Keratinocyte (primary cell): ENCODE measurements at regions not wholly inside any gene's neighbourhood (a gene's known extent, or its start where the extent isn't known, plus 50 kb on each side); places are given as distances from the start of the nearest gene placed in this dataset.

ENCODE experiments used
- DNase-seq: peaks from one replicate; pipeline ENCODE4 v3.0.0-alpha.2; 2011; ENCODE audit warnings: low read depth, missing footprints, low spot score
- FAIRE-seq: peaks from 2 replicates; lab custom pipeline; 2011; peaks lifted over from hg19 to GRCh38; lab: Jason Lieb, UNC
- H2AFZ ChIP-seq: 2 replicates; pipeline ENCODE4 v1.6.0; 2012; ENCODE audit warnings: low read length, control low read depth, inconsistent platforms; ENCODE audit not compliant: control insufficient read depth
- H3K27ac ChIP-seq: 2 replicates; pipeline ENCODE4 v1.5.1; 2011; ENCODE audit warnings: low read length; ENCODE audit not compliant: control insufficient read depth, insufficient read depth
- H3K27me3 ChIP-seq: 3 replicates; pipeline ENCODE4 v1.6.0; 2011; ENCODE audit warnings: low read length; ENCODE audit not compliant: control insufficient read depth, insufficient read depth; ENCODE audit errors: extremely low read depth
- H3K36me3 ChIP-seq, 2 experiments: 2 replicates in 1 of 2; 3 replicates in 1 of 2; pipeline ENCODE4 v1.5.1; 2011; ENCODE audit warnings: low read length in 2 of 2, mild to moderate bottlenecking in 1 of 2; ENCODE audit not compliant: control insufficient read depth in 2 of 2, insufficient read depth in 2 of 2; ENCODE audit errors: extremely low read depth in 1 of 2
- H3K4me1 ChIP-seq: 3 replicates; pipeline ENCODE4 v1.5.1; 2011; ENCODE audit warnings: low read length; ENCODE audit not compliant: control insufficient read depth, insufficient read depth; ENCODE audit errors: extremely low read depth
- H3K4me2 ChIP-seq: 3 replicates; pipeline ENCODE4 v1.6.0; 2011; ENCODE audit warnings: low read depth, low read length; ENCODE audit not compliant: control insufficient read depth, insufficient read depth; ENCODE audit errors: extremely low read depth
- H3K4me3 ChIP-seq, 3 experiments: fragments of 200-600 bp in 1 of 3; sonication (generic) in 1 of 3; 2 replicates in 2 of 3; 3 replicates in 1 of 3; pipeline ENCODE4 v1.5.1; 2011 to 2016; ENCODE audit warnings: low read length in 3 of 3, mild to moderate bottlenecking in 3 of 3, control low read depth in 2 of 3, inconsistent platforms in 1 of 3, low read depth in 1 of 3, mixed read lengths in 1 of 3, mixed run types in 1 of 3, moderate library complexity in 1 of 3; ENCODE audit not compliant: control insufficient read depth in 2 of 3, insufficient read depth in 2 of 3; ENCODE audit errors: extremely low read depth in 1 of 3
- H3K79me2 ChIP-seq: 2 replicates; pipeline ENCODE4 v1.6.0; 2012; ENCODE audit warnings: low read length; ENCODE audit not compliant: control insufficient read depth, insufficient read depth
- H3K9ac ChIP-seq: 3 replicates; pipeline ENCODE4 v1.6.0; 2011; ENCODE audit warnings: low read length; ENCODE audit not compliant: control insufficient read depth, insufficient read depth; ENCODE audit errors: extremely low read depth
- H3K9me1 ChIP-seq: 3 replicates; pipeline ENCODE4 v1.6.0; 2011; ENCODE audit warnings: low read length; ENCODE audit not compliant: control insufficient read depth, insufficient read depth; ENCODE audit errors: extremely low read depth
- H3K9me3 ChIP-seq: 2 replicates; pipeline ENCODE4 v1.5.1; 2012; ENCODE audit warnings: low read depth, low read length; ENCODE audit not compliant: control insufficient read depth
- H4K20me1 ChIP-seq: 3 replicates; pipeline ENCODE4 v1.6.0; 2011; ENCODE audit warnings: low read length; ENCODE audit not compliant: control insufficient read depth, insufficient read depth; ENCODE audit errors: extremely low read depth
- EZH2 ChIP-seq: IDR thresholded peaks from one replicate; pipeline ENCODE4 v1.6.1; 2012; ENCODE audit warnings: inconsistent platforms, mild to moderate bottlenecking, low read length, moderate library complexity
- dilution Hi-C: fragments of 300-500 bp; cut with MboI; formaldehyde crosslinking; loops from one replicate; pipeline ENCODE4 v1.7.0; 2020; ENCODE audit warnings: low sequenced_read_pairs; ENCODE audit not compliant: extremely low pct_ligation_motif_present
- TF ChIP-seq, protein P1 (sequence below), 3 experiments: IDR thresholded peaks in 1 of 3; conservative IDR thresholded peaks in 1 of 3; optimal IDR thresholded peaks in 1 of 3; 2 replicates in 2 of 3; 3 replicates in 1 of 3; pipeline versions ENCODE3 to v1.5.1; 2011; ENCODE audit warnings: low read length in 3 of 3, mild to moderate bottlenecking in 3 of 3, moderate library complexity in 2 of 3, control low read depth in 1 of 3, inconsistent platforms in 1 of 3; ENCODE audit not compliant: insufficient read depth in 2 of 3; ENCODE audit errors: extremely low read depth in 1 of 3

DNA sequence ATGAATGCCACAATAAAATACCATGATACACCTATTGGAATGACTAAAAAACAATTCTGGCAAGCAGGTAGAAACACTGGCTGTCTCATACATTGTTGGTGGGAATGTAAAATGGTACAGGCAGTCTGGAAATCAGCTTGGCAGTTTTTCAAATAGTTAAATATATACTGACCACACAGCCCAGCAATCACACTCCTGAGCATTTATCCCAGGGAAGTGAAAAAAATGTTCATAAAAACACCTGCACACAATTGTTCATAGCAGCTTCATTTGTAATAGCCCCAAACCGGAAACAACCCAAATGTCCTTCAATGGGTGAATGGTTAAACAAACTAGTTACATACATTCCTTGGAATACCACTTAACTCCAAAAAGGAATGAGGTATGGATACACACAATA, 137.2 kb downstream of the TFCP2L1 start:
- Histone ChIP-seq H4K20me1 (no peaks in the 10 kb centered on the region), H3K36me3 (no peaks in the 10 kb centered on the region), H3K4me2 (no peak overlapping the region), H3K27ac (no peak overlapping the region), H3K27me3 (no peaks in the 10 kb centered on the region), H3K4me1 (peaks cover 14% of the 10 kb centered on the region), H3K79me2 (no peaks in the 10 kb centered on the region), H3K9me3 (no peaks in the 10 kb centered on the region), H3K4me3 (no peak overlapping the region), H3K9ac (no peak overlapping the region), H3K9me1 (no peaks in the 10 kb centered on the region), H2AFZ (no peak overlapping the region)
- dilution Hi-C loops: no loop called here
- DNase-seq: peak; percentile 58
- TF ChIP-seq, protein P1, sequence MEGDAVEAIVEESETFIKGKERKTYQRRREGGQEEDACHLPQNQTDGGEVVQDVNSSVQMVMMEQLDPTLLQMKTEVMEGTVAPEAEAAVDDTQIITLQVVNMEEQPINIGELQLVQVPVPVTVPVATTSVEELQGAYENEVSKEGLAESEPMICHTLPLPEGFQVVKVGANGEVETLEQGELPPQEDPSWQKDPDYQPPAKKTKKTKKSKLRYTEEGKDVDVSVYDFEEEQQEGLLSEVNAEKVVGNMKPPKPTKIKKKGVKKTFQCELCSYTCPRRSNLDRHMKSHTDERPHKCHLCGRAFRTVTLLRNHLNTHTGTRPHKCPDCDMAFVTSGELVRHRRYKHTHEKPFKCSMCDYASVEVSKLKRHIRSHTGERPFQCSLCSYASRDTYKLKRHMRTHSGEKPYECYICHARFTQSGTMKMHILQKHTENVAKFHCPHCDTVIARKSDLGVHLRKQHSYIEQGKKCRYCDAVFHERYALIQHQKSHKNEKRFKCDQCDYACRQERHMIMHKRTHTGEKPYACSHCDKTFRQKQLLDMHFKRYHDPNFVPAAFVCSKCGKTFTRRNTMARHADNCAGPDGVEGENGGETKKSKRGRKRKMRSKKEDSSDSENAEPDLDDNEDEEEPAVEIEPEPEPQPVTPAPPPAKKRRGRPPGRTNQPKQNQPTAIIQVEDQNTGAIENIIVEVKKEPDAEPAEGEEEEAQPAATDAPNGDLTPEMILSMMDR (optimal IDR thresholded peaks at IDR 0.05 in 1 of 3, IDR thresholded peaks at IDR 0.05 in 1 of 3, conservative IDR thresholded peaks at IDR 0.05 in 1 of 3; ENCODE audit: extremely low read depth in 1 of 3, insufficient read depth in 2 of 3, low read length in 3 of 3): no peak
- no peak for TF ChIP-seq EZH2
- peak; percentile 43 for FAIRE-seq

DNA sequence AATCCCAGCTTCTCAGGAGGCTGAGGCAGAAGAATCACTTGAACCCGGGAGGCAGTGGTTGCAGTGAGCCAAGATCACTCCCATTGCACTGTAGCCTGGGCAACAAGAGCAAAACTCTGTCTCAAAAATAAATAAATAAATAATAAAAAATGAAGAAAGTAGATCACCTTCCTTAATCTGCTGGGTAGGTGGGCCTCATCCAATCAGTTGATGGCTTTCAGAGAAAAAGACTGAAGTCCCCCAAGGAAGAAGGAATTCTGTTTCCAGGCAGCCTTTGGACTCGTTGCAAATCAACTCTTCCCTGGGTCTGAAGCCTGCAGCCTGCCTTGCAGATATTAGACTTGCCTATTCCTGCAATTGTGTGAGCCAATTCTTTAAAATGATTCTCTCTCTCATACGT, 136.5 kb downstream of the TFCP2L1 start:
- Histone ChIP-seq H3K9ac (no peak overlapping the region), H2AFZ (no peak overlapping the region), H3K27ac (no peak overlapping the region), H3K9me3 (no peaks in the 10 kb centered on the region), H3K79me2 (no peaks in the 10 kb centered on the region), H3K27me3 (no peaks in the 10 kb centered on the region), H3K4me3 (no peak overlapping the region), H3K9me1 (no peaks in the 10 kb centered on the region), H3K36me3 (no peaks in the 10 kb centered on the region), H3K4me2 (no peak overlapping the region), H4K20me1 (no peaks in the 10 kb centered on the region), H3K4me1 (peaks cover 14% of the 10 kb centered on the region)
- dilution Hi-C loops: no loop called here
- FAIRE-seq: no peak
- TF ChIP-seq, protein P1 (optimal IDR thresholded peaks at IDR 0.05 in 1 of 3, IDR thresholded peaks at IDR 0.05 in 1 of 3, conservative IDR thresholded peaks at IDR 0.05 in 1 of 3; ENCODE audit: extremely low read depth in 1 of 3, insufficient read depth in 2 of 3, low read length in 3 of 3): no peak
- TF ChIP-seq EZH2: no peak
- DNase-seq: no peak
